ENCODE measurements at regions not wholly inside any gene's neighbourhood (a gene's known extent, or its start where the extent isn't known, plus 50 kb on each side); places are given as distances from the start of the nearest gene placed in this dataset.

GRCh38 chr7:19421861-19422260, 276.6 kb upstream of the FERD3L start:
- Histone ChIP-seq H2BK5ac (ENCODE audit: insufficient read length, low read length) (no peak overlapping the region), H4K5ac (ENCODE audit: insufficient read length, low read depth, low read length) (no peak overlapping the region), H3K9ac (ENCODE audit: extremely low read depth, insufficient read length, low read length) (no peak overlapping the region), H3T11ph (ENCODE audit: low read length) (no peak overlapping the region), H2AK5ac (ENCODE audit: insufficient read length, low read length) (no peak overlapping the region), H3K79me1 (ENCODE audit: insufficient read depth, low read depth, low read length, poor library complexity, severe bottlenecking) (no peaks in the 10 kb centered on the region), H3K4me2 (ENCODE audit: insufficient read depth, insufficient read length, low read length) (no peak overlapping the region), H2BK15ac (ENCODE audit: low read depth, low read length) (no peak overlapping the region), H3K56ac (ENCODE audit: insufficient read length, low read depth, low read length) (no peak overlapping the region), H3K9me3 (ENCODE audit: control insufficient read depth, low read depth, low read length) (no peaks in the 10 kb centered on the region), H3K23me2 (ENCODE audit: insufficient read length, low read depth, low read length, poor library complexity, severe bottlenecking) (no peaks in the 10 kb centered on the region), H2BK12ac (ENCODE audit: insufficient read length, low read depth, low read length) (no peak overlapping the region), H2BK20ac (ENCODE audit: low read depth, low read length, poor library complexity, severe bottlenecking) (no peak overlapping the region), H3K14ac (ENCODE audit: insufficient read depth, low read length) (no peak overlapping the region), H3K18ac (ENCODE audit: insufficient read length, low read depth, low read length) (no peak overlapping the region), H4K8ac (replicated peaks; ENCODE audit: insufficient read length, low read depth, low read length) (no peak overlapping the region), H4K20me1 (ENCODE audit: control insufficient read depth, insufficient read depth, insufficient read length) (no peaks in the 10 kb centered on the region), H3K4me1 (ENCODE audit: insufficient read depth, low read length) (no peaks in the 10 kb centered on the region; the same call in 1 of the 2 replicates), H3K27ac (ENCODE audit: insufficient read length, low read depth, low read length) (no peak overlapping the region), H2BK120ac (ENCODE audit: low read depth, low read length, poor library complexity, severe bottlenecking) (no peak overlapping the region), H3K79me2 (ENCODE audit: insufficient read depth, low read length) (no peaks in the 10 kb centered on the region), H2AFZ (ENCODE audit: low read length) (no peak overlapping the region), H3K4ac (ENCODE audit: low read depth, low read length) (no peak overlapping the region), H4K91ac (ENCODE audit: insufficient read length, low read depth, low read length) (no peak overlapping the region), H3K27me3 (ENCODE audit: insufficient read depth, low read length) (no peaks in the 10 kb centered on the region), H3K23ac (ENCODE audit: insufficient read length, low read depth, low read length) (no peak overlapping the region)
- Mint-ChIP-seq H3K9me3 (no peaks in the 10 kb centered on the region), H3K4me3 (no peak overlapping the region), H3K36me3 (ENCODE audit: insufficient read depth in 1 of 3, low read depth in 3 of 3) (no peaks in the 10 kb centered on the region), H3K4me1 (peaks cover 15 to 20% of the 10 kb centered on the region in 2 experiments), H3K27ac (no peak overlapping the region; a peak in 1 of 7 replicates), H3K27me3 (ENCODE audit: low read depth) (no peaks in the 10 kb centered on the region)
- no peak for TF ChIP-seq CTCF (conservative IDR thresholded peaks at IDR 0.05)
- no CpG with 5 or more reads among the region's 1 CpG for WGBS (ENCODE audit: extremely low coverage, insufficient read length, low lambda C conversion rate)
- no peak for DNase-seq
